Left colon (tissue), 2 donors: ENCODE measurements at regions not wholly inside any gene's neighbourhood (a gene's known extent, or its start where the extent isn't known, plus 50 kb on each side); places are given as distances from the start of the nearest gene placed in this dataset.

Experiments used
- ATAC-seq: fragments of 200-7000 bp; cut with Tn5 transposase; one replicate; pipeline ENCODE4 v1.9.1; 2020; ENCODE audit warnings: mild to moderate bottlenecking, moderate library complexity
- DNase-seq, 2 donors: peaks; one replicate each; pipeline ENCODE4 v3.0.0-alpha.2; 2020
- intact Hi-C, 2 donors: fragments of 100-400 bp; cut with DNase I in 1 of 2; cut with micrococcal nuclease in 1 of 2; formaldehyde crosslinking; loops; one replicate each; pipeline versions ENCODE4 v1.11.2 to v1.14.0; 2022; cut with DNase I, micrococcal nuclease
- donor health status: DM: no; HTN: no; CAD: no.
- donor health status: DM: yes; HTN: yes; CAD: no.

- DNase-seq: peak; percentile 58 to 67
These were observed 95.7 kb upstream of the WNT4 start for GRCh38 chr1:22238356-22239224.

DNA sequence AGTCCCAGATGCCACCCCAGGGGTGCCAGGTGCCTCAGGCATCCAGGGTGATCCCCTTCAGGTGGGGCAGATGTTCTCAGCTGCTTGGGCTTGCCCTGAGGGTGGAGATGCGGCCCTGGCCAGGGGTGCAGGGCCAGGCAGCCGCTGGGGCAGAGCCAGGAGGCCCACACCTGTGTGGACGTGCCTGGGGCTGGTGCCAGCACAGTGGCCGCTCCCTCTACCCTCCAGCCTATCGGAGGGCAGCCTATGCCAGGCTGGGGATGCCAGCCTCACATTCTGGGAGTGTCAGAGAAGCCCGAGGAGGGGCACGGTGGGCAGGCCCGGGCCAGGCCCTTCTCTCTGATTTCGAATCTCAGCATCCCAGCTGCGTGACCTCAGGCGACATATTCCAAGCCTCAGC lies 96.5 kb upstream of the WNT4 start:
- intact Hi-C loops: no loop called here
- ATAC-seq (peak; percentile 92), DNase-seq (peak; percentile 54 to 56)

More at GRCh38 chr1:22238356-22239224, 95.7 kb upstream of the WNT4 start:
- ATAC-seq: peak; percentile 87
- intact Hi-C loops: no loop called here

DNA sequence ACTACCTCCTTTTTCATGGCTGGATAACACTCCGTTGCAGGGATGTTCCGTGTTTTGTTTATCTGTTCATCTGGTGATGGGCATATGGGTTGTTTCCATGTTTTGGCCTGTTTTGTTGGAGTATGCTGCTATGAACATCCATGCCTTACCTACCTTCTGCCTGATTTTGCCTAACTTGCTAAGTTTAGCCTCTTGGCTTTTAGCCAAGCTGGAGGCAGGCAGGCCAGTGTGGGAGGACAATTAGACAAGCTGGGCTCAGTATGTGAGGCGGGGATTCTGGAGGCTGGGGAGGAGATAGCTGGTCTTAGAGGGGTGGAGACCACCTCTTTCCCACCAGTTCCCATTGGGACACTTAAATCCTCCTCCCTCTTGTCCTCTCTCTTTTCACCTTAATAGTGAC lies 98.4 kb upstream of the WNT4 start:
- intact Hi-C loops: no loop called here
- no peak for DNase-seq
- no peak for ATAC-seq

GRCh38 chr1:22241811-22242210 lies 98.9 kb upstream of the WNT4 start:
- DNase-seq: no peak
- intact Hi-C loops: no loop called here
- no peak for ATAC-seq

GRCh38 chr1:22245100-22245650 lies 102.3 kb upstream of the WNT4 start:
- no peak for ATAC-seq
- DNase-seq: no peak
- intact Hi-C loops: no loop called here

DNA sequence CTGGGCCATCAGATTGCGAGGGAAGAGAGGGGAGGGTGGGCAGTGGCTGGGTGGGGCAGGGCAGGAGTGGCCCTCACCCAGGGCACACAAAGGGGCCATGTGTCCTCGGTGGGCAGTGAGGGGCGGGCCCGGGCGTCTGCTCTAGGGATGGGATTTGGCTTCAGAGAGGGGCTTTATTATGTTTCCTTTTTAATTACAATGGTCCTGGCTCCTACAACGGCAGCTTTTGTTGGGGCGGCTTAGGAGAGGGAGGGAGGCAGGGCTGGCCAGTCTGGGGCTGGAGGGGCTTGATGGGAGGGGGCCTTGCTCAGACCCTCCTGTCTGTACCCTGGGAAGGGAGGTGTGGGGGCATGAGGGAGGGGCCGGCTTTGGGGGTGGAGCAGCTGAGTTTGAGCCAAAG lies 102.8 kb upstream of the WNT4 start:
- intact Hi-C loops: no loop called here
- no peak for DNase-seq
- no peak for ATAC-seq

- intact Hi-C loops: no loop called here
- DNase-seq (no peak), ATAC-seq (no peak)
These were observed 104.0 kb upstream of the WNT4 start for GRCh38 chr1:22246755-22247480.

GRCh38 chr1:22247527-22248245 lies 104.8 kb upstream of the WNT4 start:
- DNase-seq (no peak), ATAC-seq (no peak)
- intact Hi-C loops: no loop called here

DNA sequence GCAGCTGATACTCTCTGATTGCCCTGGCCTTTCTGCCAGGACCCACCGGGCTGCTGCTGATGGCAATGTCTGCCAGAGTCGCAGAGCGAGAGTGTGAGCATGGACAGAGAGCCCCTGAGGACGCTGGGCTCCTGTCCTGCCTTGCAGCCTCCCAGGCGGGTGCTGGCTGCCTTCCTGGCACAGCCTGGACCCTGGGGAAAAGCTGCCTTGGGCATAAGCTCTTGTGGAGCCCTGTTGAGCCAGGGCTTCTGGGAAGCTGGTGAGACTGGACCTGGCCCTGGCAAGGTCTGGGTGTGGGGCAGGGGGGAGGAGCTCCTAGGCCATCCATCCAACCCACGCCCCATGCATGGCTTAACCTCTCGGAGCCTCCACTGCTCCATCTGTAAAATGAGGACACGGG lies 105.8 kb upstream of the WNT4 start:
- intact Hi-C loops: no loop called here
- DNase-seq (no peak), ATAC-seq (no peak)

- DNase-seq (no peak), ATAC-seq (no peak)
- intact Hi-C loops: no loop called here
These were observed 107.2 kb upstream of the WNT4 start for GRCh38 chr1:22249928-22250680.

- no peak for DNase-seq
- intact Hi-C loops: no loop called here
- ATAC-seq: no peak
These were observed 107.8 kb upstream of the WNT4 start for GRCh38 chr1:22250724-22251123.

DNA sequence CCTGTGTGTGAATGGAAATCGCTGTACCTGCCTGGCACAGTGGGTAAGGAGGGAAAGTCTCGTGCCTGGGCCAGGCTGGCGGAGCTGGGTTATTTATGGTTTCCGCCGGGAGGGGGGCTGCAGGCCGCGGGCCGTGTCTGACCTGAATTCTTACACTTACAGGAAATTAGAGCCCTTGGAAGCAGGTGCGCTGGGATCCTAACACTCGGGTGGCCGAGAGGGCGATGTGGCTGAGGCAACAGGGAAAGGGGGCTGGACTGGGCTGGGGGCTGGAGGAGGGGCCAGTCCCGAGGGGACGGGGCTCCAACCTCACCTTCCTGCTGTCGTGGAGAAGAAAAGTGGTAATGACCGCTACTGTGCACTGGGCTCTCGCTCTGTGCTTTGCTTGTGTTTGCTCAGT lies 109.4 kb upstream of the WNT4 start:
- no peak for ATAC-seq
- intact Hi-C loops: no loop called here
- no peak for DNase-seq

GRCh38 chr1:22253012-22253790 lies 110.3 kb upstream of the WNT4 start:
- intact Hi-C loops: no loop called here
- ATAC-seq (no peak), DNase-seq (no peak)

DNA sequence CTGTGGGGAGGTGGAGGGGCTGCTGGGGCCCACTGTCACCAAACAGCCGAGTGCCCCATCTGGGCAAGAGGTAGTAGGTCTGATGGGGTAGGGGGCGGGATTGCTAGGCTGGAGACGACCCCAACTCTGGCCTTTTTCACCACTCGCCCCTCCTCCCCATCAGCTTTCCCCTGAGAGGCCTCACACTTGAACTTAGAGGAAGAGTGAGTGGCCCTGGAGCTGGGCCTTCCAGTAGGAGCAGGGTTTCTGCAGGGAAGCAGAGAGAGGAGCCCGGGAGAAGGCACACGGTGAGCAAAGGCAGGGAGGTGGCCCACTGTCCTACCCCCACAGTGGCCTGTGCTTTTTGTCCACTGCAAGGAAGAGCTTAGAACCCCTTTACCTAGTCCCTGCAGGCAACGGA lies 111.9 kb upstream of the WNT4 start:
- ATAC-seq (no peak), DNase-seq (no peak)
- intact Hi-C loops: no loop called here

DNA sequence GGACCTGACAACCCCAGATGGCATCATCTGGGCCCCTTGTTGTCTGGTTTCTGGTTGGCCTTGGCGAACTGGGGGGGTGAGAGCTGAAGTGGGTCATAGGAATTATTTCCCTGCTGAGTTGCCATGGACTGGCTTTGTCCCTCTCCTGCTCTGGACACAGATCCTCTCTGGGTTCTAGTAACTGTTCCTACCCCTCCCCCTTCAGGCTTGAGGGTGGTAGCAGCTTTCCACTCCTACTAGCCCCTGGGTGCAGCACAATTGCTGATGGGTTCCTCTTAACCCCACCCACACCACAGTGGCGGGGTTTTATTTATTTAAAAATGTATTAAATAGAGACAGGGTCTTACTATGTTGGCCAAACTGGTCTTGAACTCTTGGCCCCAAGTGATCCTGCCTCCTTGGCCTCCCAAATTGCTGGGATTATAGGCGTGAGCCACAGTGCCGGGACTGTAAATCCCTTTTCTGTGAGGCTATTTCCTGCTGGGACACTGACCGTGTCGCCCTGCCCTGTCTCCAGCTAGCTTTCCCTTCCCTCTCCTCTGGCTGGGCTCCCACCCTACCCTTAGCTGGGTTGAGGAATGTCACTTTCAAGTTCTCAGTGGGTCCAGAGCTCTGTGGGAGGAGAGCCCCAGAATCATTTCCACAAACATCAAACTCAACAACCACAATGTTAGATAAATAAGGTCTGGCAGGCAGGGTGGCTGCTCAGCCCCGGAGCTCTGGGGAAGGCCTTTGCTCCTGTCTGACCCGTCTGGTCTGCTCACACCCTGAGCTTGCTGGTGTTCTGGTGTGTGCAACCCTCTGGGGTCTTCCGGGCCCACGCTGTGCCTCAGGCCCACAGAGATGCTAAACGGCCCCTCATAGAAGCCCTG lies 112.7 kb upstream of the WNT4 start:
- peak; percentile 50 to 51 for DNase-seq

GRCh38 chr1:22256213-22256512 lies 113.3 kb upstream of the WNT4 start:
- DNase-seq (no peak), ATAC-seq (no peak)
- intact Hi-C loops: no loop called here

More for the DNA sequence above, 112.7 kb upstream of the WNT4 start:
- intact Hi-C loops: no loop called here
- ATAC-seq: peak; percentile 52
